ENCODE measurements at regions not wholly inside any gene's neighbourhood (a gene's known extent, or its start where the extent isn't known, plus 50 kb on each side); places are given as distances from the start of the nearest gene placed in this dataset.
"Not testable (repeated sequence)": the region's sequence is repeated elsewhere in the genome, so short reads cannot be mapped to it uniquely, and the experiment has no call there.

DNA sequence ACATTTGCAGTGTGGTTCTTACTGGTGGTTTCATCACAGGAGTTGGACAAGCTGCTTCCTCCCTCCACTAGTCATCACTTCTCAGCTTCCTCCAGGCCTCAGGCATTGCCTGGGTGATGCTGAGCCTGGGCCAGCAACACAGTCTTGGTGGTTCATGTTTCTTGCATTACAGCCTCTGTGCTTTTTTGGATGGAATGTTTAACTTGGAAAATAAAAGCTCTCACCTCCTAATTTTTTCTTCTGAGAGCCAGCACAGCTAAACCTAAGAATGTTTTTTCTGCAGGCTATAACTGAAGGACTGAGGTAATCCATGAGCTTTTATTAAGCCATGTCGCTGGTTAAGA, 66.1 kb upstream of the RHOU start:
- DNase-seq, result no peak

DNA sequence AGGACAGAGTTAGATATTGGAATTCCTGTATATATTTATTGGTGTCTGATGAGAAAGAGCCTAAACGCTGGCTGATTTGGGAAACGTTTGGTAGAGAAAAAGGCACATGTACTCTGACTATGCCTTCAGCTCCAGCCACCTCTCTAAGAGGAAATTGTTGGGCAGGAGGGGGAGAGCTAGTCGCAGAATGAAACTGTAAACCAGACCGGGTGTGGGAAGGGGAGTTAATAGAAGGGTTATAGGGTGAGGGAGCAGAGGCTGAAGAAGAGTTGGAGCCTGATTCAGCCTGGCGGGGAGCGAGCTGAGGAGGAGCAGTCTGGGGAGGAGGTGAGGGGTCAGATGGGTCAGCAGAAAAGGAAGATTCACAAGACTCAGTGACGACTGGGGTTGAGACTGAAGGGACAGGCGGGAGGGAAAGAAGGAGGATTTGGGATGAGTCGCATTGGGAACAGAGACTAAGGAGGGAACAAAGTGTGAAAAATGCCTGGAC, 54.2 kb upstream of the RHOU start:
- DNase-seq, result not testable (repeated sequence)

DNA sequence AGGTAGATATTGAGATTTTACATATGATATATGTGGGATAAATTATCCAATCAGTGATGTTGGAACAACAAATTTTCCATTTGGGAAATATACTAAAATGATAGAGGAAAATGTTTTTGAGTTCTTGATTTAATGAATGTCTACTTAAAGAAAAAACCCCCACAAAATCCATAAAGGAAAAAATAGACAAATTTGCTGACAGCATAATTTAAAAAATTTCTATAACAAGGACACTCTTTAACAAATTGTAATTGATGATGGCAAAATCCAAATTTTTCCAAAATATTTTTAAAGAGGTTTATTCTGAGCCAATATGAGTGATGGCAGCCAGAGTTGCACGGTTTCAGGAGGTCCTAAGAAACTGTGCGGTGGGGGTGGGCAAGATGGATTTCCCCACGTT, 51.9 kb upstream of the RHOU start:
- DNase-seq, result no peak

DNA sequence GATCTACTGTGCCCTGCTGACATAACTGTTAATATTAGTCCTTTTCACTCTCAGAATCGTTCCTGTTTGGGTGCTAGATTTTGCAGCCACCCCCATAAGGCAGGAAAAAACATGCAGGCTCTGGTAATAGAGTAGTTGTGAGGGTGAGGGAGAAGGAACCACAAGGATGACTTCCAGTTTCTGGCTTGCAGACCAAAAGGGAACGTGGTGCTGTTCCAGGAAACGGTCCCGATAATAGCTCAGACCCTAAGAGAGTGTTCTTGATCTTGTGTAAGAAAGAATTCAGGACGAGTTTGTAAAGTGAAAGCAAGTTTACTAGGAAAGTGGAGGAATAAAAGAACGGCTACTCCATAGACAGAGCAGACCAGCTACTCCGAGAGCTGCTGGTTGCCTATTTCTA, 50.7 kb upstream of the RHOU start:
- DNase-seq, result no peak

DNA sequence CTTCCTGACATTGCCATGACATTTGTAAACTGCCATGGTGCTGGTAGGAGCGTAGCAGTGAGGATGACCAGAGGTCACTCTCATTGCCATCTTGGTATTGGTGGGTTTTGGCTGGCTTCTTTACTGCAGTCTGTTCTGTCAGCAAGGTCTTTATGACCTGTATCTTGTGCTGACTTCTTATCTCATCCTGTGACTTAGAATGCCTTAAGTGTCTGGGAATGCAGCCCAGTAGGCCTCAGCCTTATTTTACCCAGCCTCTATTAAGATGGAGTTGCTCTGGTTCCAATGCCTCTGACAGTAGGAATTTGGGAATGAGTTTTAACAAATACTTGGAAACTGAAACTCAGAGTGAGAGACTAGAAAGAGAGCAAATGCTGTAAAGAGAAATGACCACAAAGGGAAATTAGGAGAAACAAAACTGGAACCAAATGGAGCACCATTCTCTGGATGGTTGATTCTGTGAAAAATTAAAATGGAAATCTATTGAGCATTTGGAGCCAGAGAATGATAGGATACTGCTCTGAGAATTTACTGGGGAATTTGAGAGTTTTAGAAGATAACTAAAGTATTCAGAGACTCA, 50.1 kb upstream of the RHOU start:
- DNase-seq, result no peak
